Gastroesophageal sphincter (tissue), 4 donors: ENCODE measurements at regions not wholly inside any gene's neighbourhood (a gene's known extent, or its start where the extent isn't known, plus 50 kb on each side); places are given as distances from the start of the nearest gene placed in this dataset.

Experiments
- ATAC-seq: fragments of 150-250 bp; one replicate; pipeline ENCODE4 v1.9.1; 2016; ENCODE audit warnings: mild to moderate bottlenecking, moderate library complexity
- H3K27ac ChIP-seq, 4 donors: fragments of 200-600 bp; sonication (generic) in 3 of 4; 1 replicate in 3 of 4; 2 replicates in 1 of 4; pipeline ENCODE4 v1.5.1; 2016 to 2019
- H3K27me3 ChIP-seq: fragments of 200-600 bp; sonication (generic); one replicate; pipeline ENCODE4 v1.5.1; 2019
- H3K36me3 ChIP-seq, 2 donors: fragments of 200-600 bp; sonication (generic); one replicate each; pipeline ENCODE4 v1.5.1; 2019; ENCODE audit warnings: control low read depth in 1 of 2
- H3K4me1 ChIP-seq, 3 donors: fragments of 200-600 bp; sonication (generic); 1 replicate in 2 of 3; 2 replicates in 1 of 3; pipeline ENCODE4 v1.5.1; 2016 to 2019; ENCODE audit warnings: control low read depth in 2 of 3
- H3K4me3 ChIP-seq, 2 donors: fragments of 200-600 bp; sonication (generic); one replicate each; pipeline ENCODE4 v1.5.1; 2019; ENCODE audit warnings: mild to moderate bottlenecking in 1 of 2, moderate library complexity in 1 of 2
- H3K9me3 ChIP-seq, 3 donors: fragments of 200-600 bp; sonication (generic); one replicate each; pipeline ENCODE4 v1.5.1; 2017 to 2019; ENCODE audit warnings: control low read depth in 2 of 3
- CTCF ChIP-seq, 4 experiments: fragments of 200-600 bp in 2 of 4; fragments of 450-650 bp in 2 of 4; sonication (generic) in 1 of 4; IDR thresholded peaks; one replicate each; pipeline ENCODE4 v1.5.1; 2017 to 2019; ENCODE audit warnings: antibody characterized with exemption in 4 of 4, mild to moderate bottlenecking in 2 of 4, moderate library complexity in 2 of 4
- EP300 ChIP-seq: sonication (generic); formaldehyde crosslinking; IDR thresholded peaks from one replicate; pipeline ENCODE4 v1.6.1; 2017; ENCODE audit warnings: antibody characterized with exemption, mild to moderate bottlenecking
- POLR2A ChIP-seq, 2 donors: fragments of 450-650 bp; IDR thresholded peaks; one replicate each; pipeline ENCODE4 v1.6.1; 2017; ENCODE audit warnings: antibody characterized with exemption in 2 of 2, mild to moderate bottlenecking in 2 of 2, moderate library complexity in 1 of 2
- POLR2AphosphoS5 ChIP-seq: sonication (generic); formaldehyde crosslinking; IDR thresholded peaks from one replicate; pipeline ENCODE4 v1.6.1; 2017; ENCODE audit warnings: antibody characterized with exemption
- WGBS, 2 donors: methylation state at CpG; one replicate each; pipeline ENCODE4 v1.1.5; 2018; ENCODE audit warnings: low coverage in 1 of 2; 5-methylcytosine and 5-hydroxymethylcytosine counted together

GRCh38 chr6:53986721-53987521 is 124.3 kb upstream of the MLIP start:
- WGBS, 2 donors, result 34 to 36% methylated on average over 7 to 10 of the region's 10 CpGs
- ATAC-seq, result no peak
- no peak overlapping the region for H3K4me3 ChIP-seq

GRCh38 chr6:53987522-53987888 is 123.7 kb upstream of the MLIP start:
- TF ChIP-seq POLR2AphosphoS5, result no peak
- TF ChIP-seq POLR2A (IDR thresholded peaks at IDR 0.05), result no peak
- no peak for TF ChIP-seq CTCF (IDR thresholded peaks at IDR 0.05)
- TF ChIP-seq EP300, result no peak
- no peaks in the 10 kb centered on the region for H3K27me3 ChIP-seq
- no peaks in the 10 kb centered on the region for H3K36me3 ChIP-seq
- H3K4me3 ChIP-seq, result no peak overlapping the region
- H3K9me3 ChIP-seq, result no peaks in the 10 kb centered on the region
- no peak for ATAC-seq
- peaks cover 0 to 16% (median 6%) of the 10 kb centered on the region in 3 donors for H3K4me1 ChIP-seq
- no peak overlapping the region for H3K27ac ChIP-seq
- 100% methylated on average over 3 of the region's 4 CpGs; no CpG with 5 or more reads in 1 of the 2 donors for WGBS, 2 donors

More at GRCh38 chr6:53986721-53987521, 124.3 kb upstream of the MLIP start:
- no peaks in the 10 kb centered on the region for H3K27me3 ChIP-seq
- H3K4me1 ChIP-seq, result peaks cover 0 to 16% (median 6%) of the 10 kb centered on the region in 3 donors
- no peaks in the 10 kb centered on the region for H3K9me3 ChIP-seq
- TF ChIP-seq POLR2A (IDR thresholded peaks at IDR 0.05), result no peak
- no peak for TF ChIP-seq CTCF (IDR thresholded peaks at IDR 0.05)
- TF ChIP-seq POLR2AphosphoS5, result no peak
- no peak for TF ChIP-seq EP300
- no peaks in the 10 kb centered on the region for H3K36me3 ChIP-seq
- H3K27ac ChIP-seq, result no peak overlapping the region

- no peaks in the 10 kb centered on the region for H3K36me3 ChIP-seq
- peaks cover 0 to 16% (median 6%) of the 10 kb centered on the region in 3 donors for H3K4me1 ChIP-seq
- no peak overlapping the region for H3K27ac ChIP-seq
- no peaks in the 10 kb centered on the region for H3K27me3 ChIP-seq
- ATAC-seq, result no peak
- no peaks in the 10 kb centered on the region for H3K9me3 ChIP-seq
- no peak overlapping the region for H3K4me3 ChIP-seq
- TF ChIP-seq CTCF (IDR thresholded peaks at IDR 0.05) (no peak), POLR2AphosphoS5 (no peak), EP300 (no peak)
These were observed 121.7 kb upstream of the MLIP start for GRCh38 chr6:53989504-53989903.

- no peak for ATAC-seq
- 82 to 87% methylated on average over 3 of the region's 3 CpGs for WGBS, 2 donors
- Histone ChIP-seq H3K36me3 (no peaks in the 10 kb centered on the region), H3K4me1 (peaks cover 0 to under 1% (median 0%) of the 10 kb centered on the region in 3 donors), H3K9me3 (no peaks in the 10 kb centered on the region), H3K27me3 (no peaks in the 10 kb centered on the region), H3K27ac (no peak overlapping the region), H3K4me3 (no peak overlapping the region)
- TF ChIP-seq POLR2AphosphoS5 (no peak), EP300 (no peak), CTCF (IDR thresholded peaks at IDR 0.05) (no peak), POLR2A (IDR thresholded peaks at IDR 0.05) (no peak)
These were observed 118.7 kb upstream of the MLIP start for GRCh38 chr6:53992522-53992921.

GRCh38 chr6:53994201-53994600 is 117.0 kb upstream of the MLIP start:
- Histone ChIP-seq H3K4me3 (no peak overlapping the region), H3K9me3 (no peaks in the 10 kb centered on the region), H3K27me3 (no peaks in the 10 kb centered on the region), H3K36me3 (no peaks in the 10 kb centered on the region), H3K27ac (no peak overlapping the region), H3K4me1 (no peaks in the 10 kb centered on the region)
- 100% methylated on average over 1 of the region's 1 CpG for WGBS, 2 donors
- ATAC-seq, result no peak
- TF ChIP-seq POLR2A (IDR thresholded peaks at IDR 0.05) (no peak), CTCF (IDR thresholded peaks at IDR 0.05) (no peak), POLR2AphosphoS5 (no peak), EP300 (no peak)
